GM20000 (cell line): ENCODE measurements at regions not wholly inside any gene's neighbourhood (a gene's known extent, or its start where the extent isn't known, plus 50 kb on each side); places are given as distances from the start of the nearest gene placed in this dataset.

Experiments
- DNase-seq: peaks from one replicate; pipeline ENCODE4 v3.0.0; 2012; ENCODE audit warnings: low spot score
- CTCF ChIP-seq: IDR thresholded peaks from 2 replicates; pipeline ENCODE4 v1.5.1; 2012; ENCODE audit warnings: mild to moderate bottlenecking, control low read depth; ENCODE audit errors: extremely low read depth, missing control alignments

GRCh38 chr5:33227247-33227646, 213.5 kb upstream of the TARS1 start:
- no peak for TF ChIP-seq CTCF
- DNase-seq, result no peak

- no peak for TF ChIP-seq CTCF
- DNase-seq, result no peak
Observed at GRCh38 chr5:33227746-33228145, 213.0 kb upstream of the TARS1 start.

- TF ChIP-seq CTCF, result no peak
- DNase-seq, result no peak
Observed at GRCh38 chr5:33228149-33228548, 212.6 kb upstream of the TARS1 start.

- TF ChIP-seq CTCF, result no peak
- no peak for DNase-seq
Observed at GRCh38 chr5:33229216-33229615, 211.5 kb upstream of the TARS1 start.

GRCh38 chr5:33230467-33231078, 210.2 kb upstream of the TARS1 start:
- no peak for TF ChIP-seq CTCF
- no peak for DNase-seq

- no peak for DNase-seq
Observed at GRCh38 chr5:33231214-33231710, 209.5 kb upstream of the TARS1 start.

GRCh38 chr5:33231935-33232334, 208.8 kb upstream of the TARS1 start:
- no peak for DNase-seq
- no peak for TF ChIP-seq CTCF

More at GRCh38 chr5:33231214-33231710, 209.5 kb upstream of the TARS1 start:
- no peak for TF ChIP-seq CTCF
